ENCODE measurements at regions not wholly inside any gene's neighbourhood (a gene's known extent, or its start where the extent isn't known, plus 50 kb on each side); places are given as distances from the start of the nearest gene placed in this dataset.

GRCh38 chr4:56169061-56169460, 218.2 kb downstream of the AASDH start:
- TF ChIP-seq EZH2phosphoT487 (IDR thresholded peaks at IDR 0.05; ENCODE audit: low read depth, severe bottlenecking, unreplicated experiment) (no peak), CTCF (IDR thresholded peaks at IDR 0.05; ENCODE audit: poor library complexity) (no peak)
